Activated CD8-positive, alpha-beta T cell treated with anti-CD3 and anti-CD28 coated beads for 36 hours (primary cell): ENCODE measurements at regions not wholly inside any gene's neighbourhood (a gene's known extent, or its start where the extent isn't known, plus 50 kb on each side); places are given as distances from the start of the nearest gene placed in this dataset.

Experiments
- ATAC-seq: fragments of 200-7000 bp; cut with Tn5 transposase; one replicate; pipeline ENCODE4 v1.10.0; 2021; ENCODE audit warnings: mild to moderate bottlenecking, moderate library complexity
- CTCF ChIA-PET: fragments of 350-600 bp; sonication (Branson Sonifier 250); formaldehyde crosslinking; loops from one replicate; lab custom pipeline; 2021; ENCODE audit warnings: antibody characterized with exemption; lab: Charles Lee
- POLR2A ChIA-PET: fragments of 350-600 bp; sonication (Branson Sonifier 250); formaldehyde crosslinking; loops from one replicate; lab custom pipeline; 2021; ENCODE audit warnings: antibody characterized with exemption; lab: Charles Lee
- DNase-seq: peaks from one replicate; pipeline ENCODE4 v3.0.0-alpha.2; 2020
- H3K27ac Mint-ChIP-seq: one replicate; pipeline ENCODE4 v1.8.0; 2021; ENCODE audit warnings: mild to moderate bottlenecking, mixed read lengths
- H3K27me3 Mint-ChIP-seq: one replicate; pipeline ENCODE4 v1.8.0; 2021; ENCODE audit warnings: mixed read lengths
- H3K36me3 Mint-ChIP-seq: one replicate; pipeline ENCODE4 v1.8.0; 2021; ENCODE audit warnings: low read depth, mixed read lengths
- H3K4me1 Mint-ChIP-seq: one replicate; pipeline ENCODE4 v1.8.0; 2021; ENCODE audit warnings: low read depth, mixed read lengths
- H3K4me3 Mint-ChIP-seq: one replicate; pipeline ENCODE4 v1.8.0; 2021; ENCODE audit warnings: mild to moderate bottlenecking, moderate library complexity, mixed read lengths
- H3K9me3 Mint-ChIP-seq: one replicate; pipeline ENCODE4 v1.8.0; 2021; ENCODE audit warnings: mixed read lengths
- intact Hi-C: fragments of 100-400 bp; cut with micrococcal nuclease; formaldehyde crosslinking; loops from one replicate; pipeline ENCODE4 v1.10.0; 2022
- TF ChIP-seq, protein P1 (sequence below): fragments of 200-600 bp; IDR thresholded peaks from one replicate; pipeline ENCODE4 v1.8.0; 2022; ENCODE audit warnings: antibody characterized with exemption, mild to moderate bottlenecking

GRCh38 chr2:19138264-19138825, 220.1 kb downstream of the OSR1 start:
- ATAC-seq (no peak), DNase-seq (no peak)
- ChIA-PET CTCF (interaction anchor here (1.2 kb wide), 1 partner anchor 14 kb away, joined by 3 read pairs; no protein-coding TSS in a partner anchor), POLR2A (interaction anchor here (0.6 kb wide), 1 partner anchor 176 kb away, joined by 3 read pairs; no protein-coding TSS in a partner anchor)
- Mint-ChIP-seq H3K27me3 (peaks cover 1% of the 10 kb centered on the region), H3K4me3 (no peak overlapping the region), H3K27ac (no peak overlapping the region), H3K4me1 (no peaks in the 10 kb centered on the region), H3K36me3 (no peaks in the 10 kb centered on the region), H3K9me3 (no peaks in the 10 kb centered on the region)
- intact Hi-C loops = no loop called here
- TF ChIP-seq, protein P1, sequence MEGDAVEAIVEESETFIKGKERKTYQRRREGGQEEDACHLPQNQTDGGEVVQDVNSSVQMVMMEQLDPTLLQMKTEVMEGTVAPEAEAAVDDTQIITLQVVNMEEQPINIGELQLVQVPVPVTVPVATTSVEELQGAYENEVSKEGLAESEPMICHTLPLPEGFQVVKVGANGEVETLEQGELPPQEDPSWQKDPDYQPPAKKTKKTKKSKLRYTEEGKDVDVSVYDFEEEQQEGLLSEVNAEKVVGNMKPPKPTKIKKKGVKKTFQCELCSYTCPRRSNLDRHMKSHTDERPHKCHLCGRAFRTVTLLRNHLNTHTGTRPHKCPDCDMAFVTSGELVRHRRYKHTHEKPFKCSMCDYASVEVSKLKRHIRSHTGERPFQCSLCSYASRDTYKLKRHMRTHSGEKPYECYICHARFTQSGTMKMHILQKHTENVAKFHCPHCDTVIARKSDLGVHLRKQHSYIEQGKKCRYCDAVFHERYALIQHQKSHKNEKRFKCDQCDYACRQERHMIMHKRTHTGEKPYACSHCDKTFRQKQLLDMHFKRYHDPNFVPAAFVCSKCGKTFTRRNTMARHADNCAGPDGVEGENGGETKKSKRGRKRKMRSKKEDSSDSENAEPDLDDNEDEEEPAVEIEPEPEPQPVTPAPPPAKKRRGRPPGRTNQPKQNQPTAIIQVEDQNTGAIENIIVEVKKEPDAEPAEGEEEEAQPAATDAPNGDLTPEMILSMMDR = no peak

- intact Hi-C loops = no loop called here
- TF ChIP-seq, protein P1 = no peak
- H3K36me3 Mint-ChIP-seq = no peaks in the 10 kb centered on the region
- CTCF ChIA-PET = interaction anchor here (0.6 kb wide), 1 partner anchor 387 kb away, joined by 3 read pairs; no protein-coding TSS in a partner anchor
- DNase-seq (no peak), ATAC-seq (no peak)
- H3K9me3 Mint-ChIP-seq = no peaks in the 10 kb centered on the region
- no peak overlapping the region for H3K4me3 Mint-ChIP-seq
- H3K4me1 Mint-ChIP-seq = no peaks in the 10 kb centered on the region
- POLR2A ChIA-PET = interaction anchor here (0.6 kb wide), 1 partner anchor 177 kb away, joined by 3 read pairs; no protein-coding TSS in a partner anchor
- H3K27ac Mint-ChIP-seq = no peak overlapping the region
- H3K27me3 Mint-ChIP-seq = no peaks in the 10 kb centered on the region
These were observed 221.0 kb downstream of the OSR1 start for GRCh38 chr2:19137433-19137832.

- H3K9me3 Mint-ChIP-seq = no peaks in the 10 kb centered on the region
- no peak for DNase-seq
- TF ChIP-seq, protein P1 = no peak
- no peak overlapping the region for H3K27ac Mint-ChIP-seq
- no peaks in the 10 kb centered on the region for H3K27me3 Mint-ChIP-seq
- H3K4me1 Mint-ChIP-seq = peaks cover 3% of the 10 kb centered on the region
- no peaks in the 10 kb centered on the region for H3K36me3 Mint-ChIP-seq
- no peak overlapping the region for H3K4me3 Mint-ChIP-seq
- ATAC-seq = no peak
- ChIA-PET CTCF (no interaction called here), POLR2A (no interaction called here)
- intact Hi-C loops = no loop called here
These were observed 225.5 kb downstream of the OSR1 start for GRCh38 chr2:19132967-19133366.

GRCh38 chr2:19131871-19132270, 226.6 kb downstream of the OSR1 start:
- H3K4me3 Mint-ChIP-seq = no peak overlapping the region
- ChIA-PET POLR2A (no interaction called here), CTCF (interaction anchor here (1.4 kb wide), 1 partner anchor 8 kb away, joined by 3 read pairs; no protein-coding TSS in a partner anchor)

GRCh38 chr2:19128148-19128547, 230.3 kb downstream of the OSR1 start:
- Mint-ChIP-seq H3K4me3 (no peak overlapping the region), H3K36me3 (no peaks in the 10 kb centered on the region), H3K27ac (no peak overlapping the region), H3K9me3 (no peaks in the 10 kb centered on the region), H3K4me1 (peaks cover 3% of the 10 kb centered on the region), H3K27me3 (no peaks in the 10 kb centered on the region)
- ATAC-seq (no peak), DNase-seq (no peak)
- CTCF ChIA-PET = interaction anchor here (1.0 kb wide), 1 partner anchor 10 kb away, joined by 3 read pairs; no protein-coding TSS in a partner anchor
- TF ChIP-seq, protein P1 = no peak
- intact Hi-C loops = no loop called here
- POLR2A ChIA-PET = no interaction called here

More at GRCh38 chr2:19131871-19132270, 226.6 kb downstream of the OSR1 start:
- no peak for DNase-seq
- intact Hi-C loops = no loop called here
- TF ChIP-seq, protein P1 = no peak
- Mint-ChIP-seq H3K36me3 (no peaks in the 10 kb centered on the region), H3K27ac (no peak overlapping the region), H3K27me3 (no peaks in the 10 kb centered on the region), H3K9me3 (no peaks in the 10 kb centered on the region), H3K4me1 (peaks cover 3% of the 10 kb centered on the region)
- no peak for ATAC-seq
